Activated T-helper 17 cell treated with anti-CD3 and anti-CD28 coated beads, Interleukin-2, amount 50 U/mL, for 72 hours (primary cell): ENCODE measurements at regions not wholly inside any gene's neighbourhood (a gene's known extent, or its start where the extent isn't known, plus 50 kb on each side); places are given as distances from the start of the nearest gene placed in this dataset.
"Not testable (repeated sequence)": the region's sequence is repeated elsewhere in the genome, so short reads cannot be mapped to it uniquely, and the experiment has no call there.

Experiments used
- ATAC-seq: fragments of 150-1000 bp; cut with Tn5 transposase; replicated peaks from 2 replicates; pipeline ENCODE4 v1.10.0; 2021; ENCODE audit warnings: mild to moderate bottlenecking, moderate library complexity
- H3K27ac Mint-ChIP-seq: one replicate; pipeline ENCODE4 v1.8.0; 2022; ENCODE audit warnings: mixed read lengths
- H3K27me3 Mint-ChIP-seq: one replicate; pipeline ENCODE4 v1.8.0; 2022; ENCODE audit warnings: mixed read lengths
- H3K36me3 Mint-ChIP-seq: one replicate; pipeline ENCODE4 v1.8.0; 2022; ENCODE audit warnings: low read depth, mild to moderate bottlenecking, mixed read lengths
- H3K4me1 Mint-ChIP-seq: one replicate; pipeline ENCODE4 v1.8.0; 2022; ENCODE audit warnings: mixed read lengths
- H3K4me3 Mint-ChIP-seq: one replicate; pipeline ENCODE4 v1.8.0; 2022; ENCODE audit warnings: mild to moderate bottlenecking, mixed read lengths
- H3K9me3 Mint-ChIP-seq: one replicate; pipeline ENCODE4 v1.8.0; 2022; ENCODE audit warnings: mixed read lengths

- no peak overlapping the region for H3K4me3 Mint-ChIP-seq
- H3K9me3 Mint-ChIP-seq = no peaks in the 10 kb centered on the region
- H3K27me3 Mint-ChIP-seq = peaks cover 23% of the 10 kb centered on the region
- ATAC-seq = no peak
- no peak overlapping the region for H3K27ac Mint-ChIP-seq
- no peaks in the 10 kb centered on the region for H3K36me3 Mint-ChIP-seq
- no peaks in the 10 kb centered on the region for H3K4me1 Mint-ChIP-seq
These were observed 146.8 kb downstream of the MEX3B start for GRCh38 chr15:81899024-81899423.

GRCh38 chr15:81897057-81897677 is 148.7 kb downstream of the MEX3B start:
- no peaks in the 10 kb centered on the region for H3K36me3 Mint-ChIP-seq
- H3K27me3 Mint-ChIP-seq = peaks cover 23% of the 10 kb centered on the region
- no peaks in the 10 kb centered on the region for H3K4me1 Mint-ChIP-seq
- ATAC-seq = no peak
- no peaks in the 10 kb centered on the region for H3K9me3 Mint-ChIP-seq
- no peak overlapping the region for H3K27ac Mint-ChIP-seq
- no peak overlapping the region for H3K4me3 Mint-ChIP-seq

DNA sequence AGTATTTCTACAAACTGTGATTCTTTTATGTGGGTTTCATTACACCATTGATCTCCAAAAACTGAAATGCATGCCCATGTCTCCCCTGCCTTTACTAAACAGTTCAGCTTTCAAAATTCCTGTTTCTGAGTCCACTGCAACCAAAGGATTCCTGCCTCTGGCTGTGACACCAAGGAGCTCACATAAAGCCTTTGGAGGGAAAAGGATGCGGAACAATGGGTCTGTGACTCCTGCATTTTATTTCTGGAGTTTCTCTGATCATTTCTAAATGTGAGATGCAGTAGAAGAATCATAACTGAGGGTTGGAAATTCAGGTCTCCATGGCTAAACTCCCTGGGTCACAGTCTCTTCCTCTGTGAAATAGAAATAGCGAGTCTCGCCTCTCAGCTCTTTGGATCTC is 149.5 kb downstream of the MEX3B start:
- ATAC-seq = no peak
- H3K36me3 Mint-ChIP-seq = no peaks in the 10 kb centered on the region
- peaks cover 22% of the 10 kb centered on the region for H3K27me3 Mint-ChIP-seq
- no peaks in the 10 kb centered on the region for H3K9me3 Mint-ChIP-seq
- no peak overlapping the region for H3K4me3 Mint-ChIP-seq
- H3K4me1 Mint-ChIP-seq = no peaks in the 10 kb centered on the region
- no peak overlapping the region for H3K27ac Mint-ChIP-seq

DNA sequence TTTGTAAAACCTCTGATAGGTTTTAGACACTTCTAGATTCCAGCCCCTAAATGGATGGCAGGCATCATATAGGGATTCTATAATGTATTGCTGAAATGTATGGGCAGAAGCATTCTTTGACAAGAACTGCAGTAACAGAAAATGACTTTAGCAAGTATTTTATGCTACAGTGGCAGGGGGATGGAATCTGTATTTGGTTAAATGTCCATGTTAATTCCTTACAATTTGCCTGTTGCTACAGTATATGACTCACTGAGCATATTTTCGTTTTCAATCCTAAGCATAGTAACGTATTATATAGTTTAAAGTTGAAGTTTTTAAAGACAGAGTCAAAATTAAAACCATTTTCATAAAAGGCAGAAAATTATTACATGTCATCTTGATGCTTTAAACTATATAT is 150.1 kb downstream of the MEX3B start:
- Mint-ChIP-seq H3K27ac (no peak overlapping the region), H3K9me3 (no peaks in the 10 kb centered on the region), H3K27me3 (peaks cover 16% of the 10 kb centered on the region), H3K4me3 (no peak overlapping the region), H3K4me1 (no peaks in the 10 kb centered on the region), H3K36me3 (no peaks in the 10 kb centered on the region)
- no peak for ATAC-seq

DNA sequence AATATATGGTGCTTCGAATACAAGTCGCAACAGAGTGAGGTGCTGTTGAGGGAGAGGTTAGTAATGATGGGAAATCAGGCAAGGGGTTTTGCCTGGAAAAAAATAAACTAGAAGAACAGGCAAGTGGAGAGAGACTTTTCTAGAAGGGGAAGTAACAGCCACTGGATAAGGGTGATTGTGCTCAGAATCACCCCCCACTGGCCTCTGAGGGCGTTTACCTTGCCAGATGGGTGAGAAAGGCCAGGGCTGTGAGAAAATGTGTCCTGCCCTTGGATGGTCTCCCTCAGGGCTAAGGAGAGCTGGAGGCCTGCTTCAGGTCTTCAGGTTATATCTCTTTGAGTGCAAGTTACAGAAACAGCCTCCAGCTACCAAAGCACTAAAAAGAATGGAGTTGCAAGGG is 151.8 kb downstream of the MEX3B start:
- H3K27ac Mint-ChIP-seq = no peak overlapping the region
- H3K4me3 Mint-ChIP-seq = no peak overlapping the region
- H3K4me1 Mint-ChIP-seq = no peaks in the 10 kb centered on the region
- H3K27me3 Mint-ChIP-seq = peaks cover 11% of the 10 kb centered on the region
- H3K36me3 Mint-ChIP-seq = no peaks in the 10 kb centered on the region
- ATAC-seq = no peak
- H3K9me3 Mint-ChIP-seq = no peaks in the 10 kb centered on the region

DNA sequence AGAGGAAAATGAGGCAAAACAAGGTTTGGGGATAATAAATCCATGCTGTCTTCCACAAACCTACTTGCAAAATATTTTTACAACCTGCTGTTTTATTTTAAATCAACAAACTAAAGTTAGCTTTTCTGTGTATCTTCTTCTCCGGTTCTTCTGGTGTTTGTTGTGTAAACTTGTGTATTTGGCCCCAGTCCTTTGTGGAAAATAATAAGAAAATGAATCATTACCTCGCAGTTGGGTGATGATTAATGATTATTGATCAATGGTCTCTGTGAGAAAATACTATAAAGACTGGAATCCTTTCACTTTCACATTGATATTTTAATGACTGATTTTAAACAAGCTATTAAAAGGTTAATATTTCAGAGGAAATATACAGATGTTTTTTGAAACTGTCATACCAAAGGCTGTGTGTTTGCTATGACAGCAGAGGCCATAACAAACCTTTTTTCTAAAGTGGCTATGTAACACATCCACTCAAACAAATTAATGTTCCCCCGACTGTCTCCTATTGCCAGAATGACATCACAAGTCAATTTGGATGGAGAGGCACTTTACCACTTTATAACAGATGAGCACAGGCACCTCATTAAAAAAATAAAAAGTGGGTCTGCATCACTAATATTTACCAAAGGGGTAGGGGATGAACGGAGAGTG is 152.5 kb downstream of the MEX3B start:
- H3K4me3 Mint-ChIP-seq = no peak overlapping the region
- H3K27ac Mint-ChIP-seq = no peak overlapping the region
- no peaks in the 10 kb centered on the region for H3K9me3 Mint-ChIP-seq
- no peak for ATAC-seq
- no peaks in the 10 kb centered on the region for H3K4me1 Mint-ChIP-seq
- no peaks in the 10 kb centered on the region for H3K36me3 Mint-ChIP-seq
- H3K27me3 Mint-ChIP-seq = peaks cover 11% of the 10 kb centered on the region

GRCh38 chr15:81890496-81890895 is 155.3 kb downstream of the MEX3B start:
- Mint-ChIP-seq H3K36me3 (no peaks in the 10 kb centered on the region), H3K27ac (no peak overlapping the region), H3K27me3 (peaks cover 7% of the 10 kb centered on the region), H3K4me1 (no peaks in the 10 kb centered on the region), H3K9me3 (peaks cover 3% of the 10 kb centered on the region), H3K4me3 (no peak overlapping the region)
- no peak for ATAC-seq

DNA sequence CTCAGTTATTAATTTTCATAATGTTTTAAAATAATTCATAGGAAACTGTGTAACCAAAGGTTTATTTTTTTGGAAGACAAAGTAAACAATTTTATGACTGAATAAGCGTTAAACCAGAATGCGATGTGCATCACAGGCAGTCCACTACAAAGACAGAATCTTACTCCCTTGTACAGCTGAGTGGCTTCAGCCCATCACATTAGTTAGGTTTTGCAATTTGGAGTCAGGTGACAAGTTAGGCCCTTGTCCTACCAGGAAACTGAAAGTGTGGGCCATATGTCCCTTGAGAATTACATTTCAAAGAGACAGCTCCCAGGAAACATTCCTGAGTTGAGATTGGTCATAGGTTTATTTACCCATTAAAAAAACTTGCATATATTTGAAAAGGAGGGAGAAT is 156.3 kb downstream of the MEX3B start:
- ATAC-seq = no peak
- Mint-ChIP-seq H3K4me1 (no peaks in the 10 kb centered on the region), H3K27me3 (peaks cover 7% of the 10 kb centered on the region), H3K36me3 (no peaks in the 10 kb centered on the region), H3K9me3 (peaks cover 3% of the 10 kb centered on the region), H3K27ac (no peak overlapping the region), H3K4me3 (no peak overlapping the region)

DNA sequence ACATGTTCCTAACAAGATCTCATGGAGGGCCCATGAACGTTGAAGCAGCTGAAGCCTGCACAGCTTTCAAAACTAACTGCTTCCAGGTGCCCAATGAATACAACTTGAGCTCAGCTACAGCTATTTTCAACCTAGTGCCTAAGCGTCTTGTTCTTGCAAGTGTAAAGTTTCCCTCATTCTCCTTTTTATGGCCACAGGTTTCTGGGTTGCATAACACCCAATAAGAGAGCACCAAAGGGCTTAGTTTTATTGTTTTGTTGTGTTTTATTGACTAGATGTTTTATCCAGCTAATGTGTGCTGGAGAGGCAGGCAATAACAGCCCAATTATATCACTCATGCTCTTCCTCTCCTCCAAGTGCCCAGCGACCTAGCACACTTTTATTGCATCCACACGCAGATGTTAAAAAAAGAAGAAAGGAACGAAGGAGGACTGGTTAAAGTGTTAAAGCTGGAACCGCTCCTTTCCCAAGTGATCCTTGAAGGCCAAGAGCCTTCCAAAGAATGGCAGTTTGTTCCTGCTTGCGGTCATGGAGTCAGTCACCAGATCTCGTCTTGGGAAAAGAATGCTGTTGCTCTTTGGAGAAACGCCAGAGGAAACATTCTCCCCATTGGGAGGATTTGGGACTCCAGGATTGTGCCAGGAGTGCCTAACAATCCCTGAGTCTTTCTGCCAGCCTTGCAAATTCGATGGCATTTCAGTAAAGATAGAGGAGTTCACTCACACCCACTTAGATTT is 156.9 kb downstream of the MEX3B start:
- ATAC-seq = no peak
- no peak overlapping the region for H3K4me3 Mint-ChIP-seq
- H3K27me3 Mint-ChIP-seq = peaks cover 7% of the 10 kb centered on the region
- no peaks in the 10 kb centered on the region for H3K36me3 Mint-ChIP-seq
- peaks cover 3% of the 10 kb centered on the region for H3K9me3 Mint-ChIP-seq
- no peak overlapping the region for H3K27ac Mint-ChIP-seq
- H3K4me1 Mint-ChIP-seq = no peaks in the 10 kb centered on the region

DNA sequence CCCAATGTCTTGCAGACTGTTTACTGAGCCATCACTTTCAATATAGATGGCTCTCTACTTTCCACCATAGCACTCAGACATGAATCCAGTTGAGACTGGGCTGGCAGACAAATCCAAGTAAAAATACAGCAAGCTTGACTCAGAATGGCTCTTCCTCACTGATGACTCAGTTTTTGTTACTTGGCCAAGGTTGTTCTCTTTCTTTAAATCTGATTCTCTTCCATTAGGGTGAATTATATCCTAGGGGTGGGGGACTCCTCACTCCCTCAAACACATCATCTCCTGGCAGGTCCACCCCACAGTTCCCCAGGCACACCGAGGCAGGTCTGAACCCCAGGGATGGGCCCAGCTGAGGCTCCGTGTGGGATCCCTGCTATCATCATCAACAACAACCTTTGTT is 157.9 kb downstream of the MEX3B start:
- H3K36me3 Mint-ChIP-seq = no peaks in the 10 kb centered on the region
- no peak overlapping the region for H3K4me3 Mint-ChIP-seq
- H3K27ac Mint-ChIP-seq = no peak overlapping the region
- no peak for ATAC-seq
- no peaks in the 10 kb centered on the region for H3K4me1 Mint-ChIP-seq
- peaks cover 7% of the 10 kb centered on the region for H3K27me3 Mint-ChIP-seq
- peaks cover 3% of the 10 kb centered on the region for H3K9me3 Mint-ChIP-seq

DNA sequence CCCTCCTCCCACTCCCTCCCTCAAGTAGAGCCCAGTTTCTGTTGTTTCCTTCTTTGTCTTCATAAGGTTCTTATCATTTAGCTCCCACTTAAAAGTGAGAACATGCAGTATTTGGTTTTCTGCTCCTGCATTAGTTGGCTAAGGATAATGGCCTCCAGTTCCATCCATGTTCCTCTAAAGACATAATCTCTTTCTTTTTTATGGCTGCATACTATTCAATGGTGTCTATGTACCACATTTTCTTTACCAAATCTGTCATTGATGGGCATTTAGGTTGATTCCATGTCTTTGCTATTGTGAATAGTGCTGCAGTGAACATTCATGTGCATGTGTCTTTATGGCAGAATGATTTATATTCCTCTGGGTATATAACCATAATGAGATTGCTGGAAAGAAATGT is 158.6 kb downstream of the MEX3B start:
- H3K36me3 Mint-ChIP-seq, H3K27me3 Mint-ChIP-seq, H3K4me1 Mint-ChIP-seq, H3K27ac Mint-ChIP-seq, H3K9me3 Mint-ChIP-seq, ATAC-seq, H3K4me3 Mint-ChIP-seq: not testable (repeated sequence)

- Mint-ChIP-seq H3K36me3 (no peaks in the 10 kb centered on the region), H3K9me3 (peaks cover 3% of the 10 kb centered on the region), H3K27me3 (peaks cover 8% of the 10 kb centered on the region), H3K4me1 (no peaks in the 10 kb centered on the region), H3K27ac (no peak overlapping the region), H3K4me3 (no peak overlapping the region)
- no peak for ATAC-seq
These were observed 159.2 kb downstream of the MEX3B start for GRCh38 chr15:81886591-81886990.

DNA sequence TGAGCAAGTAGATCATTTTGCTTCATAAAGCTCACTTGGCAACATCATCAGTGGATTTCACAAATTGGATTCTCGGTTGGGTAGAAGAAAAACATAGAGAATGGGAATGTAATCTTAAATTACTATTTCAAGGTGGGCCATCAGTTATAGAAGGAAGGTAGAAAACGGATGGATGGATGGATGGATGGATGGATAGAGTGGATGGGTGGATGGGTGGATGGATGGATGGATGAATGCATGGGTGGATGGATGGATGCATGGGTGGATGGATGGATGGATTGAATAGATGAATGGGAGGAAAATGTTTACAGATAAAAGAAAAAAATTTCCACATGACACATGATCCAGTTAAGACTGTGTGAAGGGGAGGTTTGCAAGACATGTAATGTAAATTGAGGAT is 159.7 kb downstream of the MEX3B start:
- Mint-ChIP-seq H3K36me3 (no peaks in the 10 kb centered on the region), H3K4me3 (no peak overlapping the region), H3K27ac (no peak overlapping the region), H3K4me1 (no peaks in the 10 kb centered on the region), H3K27me3 (peaks cover 10% of the 10 kb centered on the region), H3K9me3 (peaks cover 3% of the 10 kb centered on the region)
- ATAC-seq = no peak

DNA sequence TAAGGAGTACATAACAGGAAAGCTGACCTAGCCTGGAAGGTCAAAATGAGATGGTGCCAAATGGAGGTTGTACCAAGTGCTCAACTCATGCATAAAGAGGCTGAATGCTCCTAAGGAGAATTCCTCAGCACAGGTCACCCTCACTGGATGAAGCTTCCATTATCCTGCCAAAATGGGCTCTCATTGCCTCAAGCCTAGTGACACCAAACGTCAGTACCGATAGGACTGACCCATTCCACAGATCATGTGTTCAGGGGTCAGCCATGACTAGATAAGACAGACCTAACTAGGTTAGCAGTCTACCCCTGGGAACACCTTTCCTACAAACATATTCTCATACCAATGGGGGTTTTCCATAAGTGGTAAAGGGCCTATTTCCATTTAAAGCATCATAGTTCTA is 160.7 kb downstream of the MEX3B start:
- Mint-ChIP-seq H3K36me3 (no peaks in the 10 kb centered on the region), H3K4me3 (no peak overlapping the region), H3K9me3 (peaks cover 3% of the 10 kb centered on the region), H3K27me3 (peaks cover 12% of the 10 kb centered on the region), H3K4me1 (no peaks in the 10 kb centered on the region), H3K27ac (no peak overlapping the region)
- ATAC-seq = no peak

GRCh38 chr15:81882504-81882903 is 163.3 kb downstream of the MEX3B start:
- H3K27ac Mint-ChIP-seq = no peak overlapping the region

More at GRCh38 chr15:81882504-81882903, 163.3 kb downstream of the MEX3B start:
- no peak overlapping the region for H3K4me3 Mint-ChIP-seq
- no peaks in the 10 kb centered on the region for H3K9me3 Mint-ChIP-seq
- no peaks in the 10 kb centered on the region for H3K4me1 Mint-ChIP-seq
- peaks cover 12% of the 10 kb centered on the region for H3K27me3 Mint-ChIP-seq
- H3K36me3 Mint-ChIP-seq = no peaks in the 10 kb centered on the region
- ATAC-seq = no peak
